WTC11 (cell line): ENCODE measurements at regions not wholly inside any gene's neighbourhood (a gene's known extent, or its start where the extent isn't known, plus 50 kb on each side); places are given as distances from the start of the nearest gene placed in this dataset.
"Not testable (repeated sequence)": the region's sequence is repeated elsewhere in the genome, so short reads cannot be mapped to it uniquely, and the experiment has no call there.

Experiments used
- ATAC-seq: fragments of 200-7000 bp; cut with Tn5 transposase; 2 replicates; pipeline ENCODE4 v1.10.0; 2021; ENCODE audit warnings: mild to moderate bottlenecking, moderate library complexity
- CTCF ChIA-PET: fragments of 300-600 bp; sonication (Branson Sonifier 250); formaldehyde crosslinking; loops from one replicate; lab custom pipeline; 2021; ENCODE audit warnings: antibody characterized with exemption; lab: Charles Lee
- POLR2A ChIA-PET: fragments of 350-600 bp; sonication (Branson Sonifier 250); formaldehyde crosslinking; loops from one replicate; lab custom pipeline; 2021; ENCODE audit warnings: antibody characterized with exemption; lab: Charles Lee
- DNase-seq: peaks from one replicate; pipeline ENCODE4 v3.0.0; 2021; ENCODE audit warnings: low spot score
- H3K27ac Mint-ChIP-seq: 2 replicates; pipeline ENCODE4 v1.8.0; 2021; ENCODE audit warnings: mixed read lengths
- H3K27me3 Mint-ChIP-seq: 2 replicates; pipeline ENCODE4 v1.8.0; 2021; ENCODE audit warnings: low read depth, mild to moderate bottlenecking, moderate library complexity, mixed read lengths
- H3K36me3 Mint-ChIP-seq: 2 replicates; pipeline ENCODE4 v1.8.0; 2021; ENCODE audit warnings: mixed read lengths
- H3K4me1 Mint-ChIP-seq: 2 replicates; pipeline ENCODE4 v1.8.0; 2022; ENCODE audit warnings: mixed read lengths
- H3K4me3 Mint-ChIP-seq: 2 replicates; pipeline ENCODE4 v1.8.0; 2021; ENCODE audit warnings: mild to moderate bottlenecking, moderate library complexity, mixed read lengths
- H3K9me3 Mint-ChIP-seq: 2 replicates; pipeline ENCODE4 v1.8.0; 2021; ENCODE audit warnings: mixed read lengths
- AR ChIP-seq: fragments of 250-450 bp; sonication (Bioruptor Pico); IDR thresholded peaks from 2 replicates; pipeline ENCODE4 v1.9.0; 2021; ENCODE audit warnings: mild to moderate bottlenecking
- CBFB ChIP-seq: sonication (generic); formaldehyde crosslinking; IDR thresholded peaks from 2 replicates; pipeline ENCODE4 v1.8.1; 2022; ENCODE audit warnings: mild to moderate bottlenecking, low read depth, missing genetic modification reagents
- CTCF ChIP-seq: fragments of 200-600 bp; IDR thresholded peaks from 2 replicates; pipeline ENCODE4 v1.8.0; 2022; ENCODE audit warnings: antibody characterized with exemption
- E2F5 ChIP-seq: sonication (generic); formaldehyde crosslinking; IDR thresholded peaks from 2 replicates; pipeline ENCODE4 v1.8.1; 2022; ENCODE audit warnings: mild to moderate bottlenecking, moderate library complexity, missing genetic modification reagents
- ESRRA ChIP-seq: sonication (generic); formaldehyde crosslinking; IDR thresholded peaks from 2 replicates; pipeline ENCODE4 v1.8.1; 2022; ENCODE audit warnings: mild to moderate bottlenecking, missing genetic modification reagents, borderline replicate concordance
- FOXK1 ChIP-seq: sonication (generic); formaldehyde crosslinking; IDR thresholded peaks from 2 replicates; pipeline ENCODE4 v1.8.0; 2022; ENCODE audit warnings: mild to moderate bottlenecking, moderate library complexity, missing genetic modification reagents
- GRHL2 ChIP-seq: fragments of 250-450 bp; sonication (Bioruptor Pico); IDR thresholded peaks from 2 replicates; pipeline ENCODE4 v1.8.0; 2022; ENCODE audit warnings: mild to moderate bottlenecking, moderate library complexity; ENCODE audit not compliant: insufficient replicate concordance, severe bottlenecking
- HMGXB4 ChIP-seq: sonication (generic); formaldehyde crosslinking; IDR thresholded peaks from 2 replicates; pipeline ENCODE4 v1.8.1; 2023; ENCODE audit warnings: mild to moderate bottlenecking, moderate library complexity, missing genetic modification reagents
- MXD4 ChIP-seq: fragments of 250-450 bp; sonication (Bioruptor Pico); IDR thresholded peaks from 2 replicates; pipeline ENCODE4 v1.8.0; 2021; ENCODE audit warnings: mild to moderate bottlenecking, moderate library complexity, borderline replicate concordance
- NFATC4 ChIP-seq: fragments of 250-450 bp; sonication (Bioruptor Pico); IDR thresholded peaks from 2 replicates; pipeline ENCODE4 v1.9.0; 2021; ENCODE audit warnings: mild to moderate bottlenecking
- NFE2L1 ChIP-seq: sonication (generic); formaldehyde crosslinking; IDR thresholded peaks from 2 replicates; pipeline ENCODE4 v1.8.1; 2023; ENCODE audit warnings: missing genetic modification reagents
- NR2C2 ChIP-seq: sonication (generic); formaldehyde crosslinking; IDR thresholded peaks from 2 replicates; pipeline ENCODE4 v1.8.0; 2022; ENCODE audit warnings: mild to moderate bottlenecking, missing genetic modification reagents
- NR3C1 ChIP-seq: sonication (generic); formaldehyde crosslinking; conservative IDR thresholded peaks from 2 replicates; pipeline ENCODE4 v1.8.1; 2023; ENCODE audit warnings: low read depth, mild to moderate bottlenecking, missing genetic modification reagents
- PRDM15 ChIP-seq: sonication (generic); formaldehyde crosslinking; IDR thresholded peaks from 2 replicates; pipeline ENCODE4 v1.8.0; 2022; ENCODE audit warnings: missing genetic modification reagents
- SMAD4 ChIP-seq: sonication (generic); formaldehyde crosslinking; IDR thresholded peaks from 2 replicates; pipeline ENCODE4 v1.8.0; 2022; ENCODE audit warnings: mild to moderate bottlenecking, missing genetic modification reagents
- TP53 ChIP-seq: sonication (generic); formaldehyde crosslinking; IDR thresholded peaks from 2 replicates; pipeline ENCODE4 v1.8.1; 2023; ENCODE audit warnings: mild to moderate bottlenecking, missing genetic modification reagents
- ZNF425 ChIP-seq: fragments of 250-450 bp; sonication (Bioruptor Pico); conservative IDR thresholded peaks from 2 replicates; pipeline ENCODE4 v1.9.0; 2021; ENCODE audit warnings: mild to moderate bottlenecking

- no peaks in the 10 kb centered on the region for H3K36me3 Mint-ChIP-seq
- ChIA-PET POLR2A (no interaction called here), CTCF (no interaction called here)
- H3K27me3 Mint-ChIP-seq, result no peaks in the 10 kb centered on the region
- no peak overlapping the region for H3K27ac Mint-ChIP-seq
- no peak for ATAC-seq
- TF ChIP-seq AR, result no peak
- no peak for TF ChIP-seq HMGXB4 (CRISPR knock-in tag)
- no peak for TF ChIP-seq GRHL2
- TF ChIP-seq, all 79 proteins: peak for 0
- Mint-ChIP-seq H3K4me3 (no peak overlapping the region), H3K4me1 (peaks cover 11% of the 10 kb centered on the region), H3K9me3 (no peaks in the 10 kb centered on the region)
- DNase-seq, result no peak
These were observed 415.0 kb downstream of the NYAP2 start for GRCh38 chr2:225814554-225814953.

- DNase-seq (no peak), ATAC-seq (no peak)
- Mint-ChIP-seq H3K4me1 (no peaks in the 10 kb centered on the region), H3K4me3 (no peak overlapping the region), H3K9me3 (no peaks in the 10 kb centered on the region), H3K27ac (no peak overlapping the region), H3K36me3 (no peaks in the 10 kb centered on the region), H3K27me3 (no peaks in the 10 kb centered on the region)
- ChIA-PET CTCF (no interaction called here), POLR2A (no interaction called here)
- TF ChIP-seq NFE2L1, result no peak
These were observed 406.6 kb downstream of the NYAP2 start for GRCh38 chr2:225806105-225806504.

GRCh38 chr2:225802076-225802475 lies 402.6 kb downstream of the NYAP2 start:
- H3K9me3 Mint-ChIP-seq, H3K27ac Mint-ChIP-seq, H3K4me3 Mint-ChIP-seq, CTCF ChIA-PET, H3K36me3 Mint-ChIP-seq, ATAC-seq, DNase-seq, H3K4me1 Mint-ChIP-seq, H3K27me3 Mint-ChIP-seq, POLR2A ChIA-PET: not testable (repeated sequence)

GRCh38 chr2:225797394-225797793 lies 397.9 kb downstream of the NYAP2 start:
- POLR2A ChIA-PET, result no interaction called here
- DNase-seq, result no peak
- no peak for ATAC-seq
- H3K4me3 Mint-ChIP-seq, result no peak overlapping the region
- CTCF ChIA-PET, result no interaction called here
- H3K27me3 Mint-ChIP-seq, result no peaks in the 10 kb centered on the region; the same call in 1 of the 2 replicates
- no peaks in the 10 kb centered on the region for H3K9me3 Mint-ChIP-seq
- H3K4me1 Mint-ChIP-seq, result no peaks in the 10 kb centered on the region
- no peak overlapping the region for H3K27ac Mint-ChIP-seq
- no peaks in the 10 kb centered on the region for H3K36me3 Mint-ChIP-seq
- TF ChIP-seq GRHL2, result no peak
- no peak for TF ChIP-seq NR3C1 (CRISPR knock-in tag)
- no peak for TF ChIP-seq NR2C2 (CRISPR knock-in tag)
- no peak for TF ChIP-seq MXD4 (CRISPR knock-in tag)
- no peak for TF ChIP-seq PRDM15 (CRISPR knock-in tag)
- no peak for TF ChIP-seq CTCF
- TF ChIP-seq FOXK1 (CRISPR knock-in tag), result no peak
- TF ChIP-seq NFATC4 (CRISPR knock-in tag), result no peak
- no peak for TF ChIP-seq ZNF425 (CRISPR knock-in tag)
- TF ChIP-seq SMAD4 (CRISPR knock-in tag), result no peak
- no peak for TF ChIP-seq ESRRA (CRISPR knock-in tag)
- TF ChIP-seq TP53 (CRISPR knock-in tag), result no peak
- no peak for TF ChIP-seq CBFB
- TF ChIP-seq E2F5 (CRISPR knock-in tag), result no peak
